NCI-H1694 treated with DMSO at 0.1 percent for 48 hours (cell line): ENCODE measurements at regions not wholly inside any gene's neighbourhood (a gene's known extent, or its start where the extent isn't known, plus 50 kb on each side); places are given as distances from the start of the nearest gene placed in this dataset.
A peak's percentile ranks its signal among the peaks of the same experiment; 100 is the strongest.

Source experiments
- DNase-seq: peaks from one replicate; lab custom pipeline; 2025; lab: John Stamatoyannopoulos, UW

- DNase-seq, result no peak
These were observed 53.8 kb upstream of the SGPP1 start for GRCh38 chr14:63781686-63782085.

- DNase-seq, result no peak
These were observed 55.0 kb upstream of the SGPP1 start for GRCh38 chr14:63782683-63783389.

DNA sequence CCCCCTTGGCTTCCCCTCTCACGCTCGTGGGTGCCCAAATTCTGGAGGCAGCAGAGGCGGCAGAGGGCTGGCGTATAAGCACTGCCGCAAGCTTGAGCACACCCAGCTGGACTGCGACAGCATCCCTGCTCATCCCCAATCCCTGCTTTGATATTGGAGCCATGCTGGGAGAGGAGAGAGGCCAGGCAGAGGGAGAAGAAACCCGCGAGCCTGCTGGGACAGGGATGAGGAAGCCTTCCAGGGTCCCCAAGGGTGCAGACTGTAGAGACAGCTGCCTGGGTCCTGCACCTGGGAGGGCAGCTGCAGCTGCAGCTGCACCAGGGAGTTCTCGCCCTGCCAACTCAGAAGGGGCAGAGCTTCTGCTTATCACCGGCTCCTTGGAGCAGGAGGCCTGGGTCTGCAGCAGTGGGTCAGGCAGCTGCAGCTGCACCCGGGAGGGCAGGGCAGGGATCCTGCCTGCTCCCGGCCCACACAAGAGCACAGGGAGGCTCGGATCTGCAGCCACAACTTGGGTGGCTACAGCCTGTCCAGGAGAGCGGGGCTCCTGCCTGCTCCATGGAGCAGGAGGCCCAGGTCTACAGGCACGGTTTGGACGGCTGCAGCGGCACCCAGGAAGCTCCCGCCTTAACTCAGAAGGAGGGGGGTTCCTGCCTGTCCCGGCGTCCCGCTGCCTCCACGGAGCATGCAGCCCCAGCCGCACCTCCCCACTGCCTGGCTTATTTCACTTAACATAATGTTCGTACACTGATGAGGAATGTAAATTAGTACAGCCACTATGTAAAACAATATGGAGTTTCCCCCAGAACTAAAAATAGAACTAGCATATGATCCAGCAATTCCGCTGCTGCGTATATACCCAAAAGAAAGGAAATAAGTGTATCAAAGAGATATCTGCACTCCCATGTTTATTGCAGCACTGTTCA is 60.4 kb upstream of the SGPP1 start:
- DNase-seq, result no peak

DNA sequence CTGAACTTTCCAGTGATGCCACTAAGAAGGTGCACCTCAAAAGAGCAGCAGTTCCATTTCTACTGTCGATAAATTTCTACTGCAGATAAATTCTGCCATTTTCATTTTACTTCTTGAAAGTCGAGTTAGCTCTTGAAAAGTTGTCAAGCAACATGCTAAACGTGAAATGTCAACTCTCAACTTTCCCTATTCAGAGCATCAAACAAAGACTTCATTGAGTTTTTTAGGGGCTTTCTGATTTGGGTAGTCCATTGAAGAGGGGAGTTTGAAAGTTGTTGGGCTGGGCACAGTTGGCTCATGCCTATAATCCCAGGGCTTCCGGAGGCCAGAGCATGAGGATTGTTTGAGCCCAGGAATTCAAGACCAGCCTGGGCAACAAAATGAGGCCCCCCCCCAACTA is 59.4 kb upstream of the SYNE2 start:
- no peak for DNase-seq

GRCh38 chr14:63795532-63795931 is 57.3 kb upstream of the SYNE2 start:
- DNase-seq, result no peak

- no peak for DNase-seq
These were observed 52.7 kb upstream of the SYNE2 start for GRCh38 chr14:63800083-63800482.

DNA sequence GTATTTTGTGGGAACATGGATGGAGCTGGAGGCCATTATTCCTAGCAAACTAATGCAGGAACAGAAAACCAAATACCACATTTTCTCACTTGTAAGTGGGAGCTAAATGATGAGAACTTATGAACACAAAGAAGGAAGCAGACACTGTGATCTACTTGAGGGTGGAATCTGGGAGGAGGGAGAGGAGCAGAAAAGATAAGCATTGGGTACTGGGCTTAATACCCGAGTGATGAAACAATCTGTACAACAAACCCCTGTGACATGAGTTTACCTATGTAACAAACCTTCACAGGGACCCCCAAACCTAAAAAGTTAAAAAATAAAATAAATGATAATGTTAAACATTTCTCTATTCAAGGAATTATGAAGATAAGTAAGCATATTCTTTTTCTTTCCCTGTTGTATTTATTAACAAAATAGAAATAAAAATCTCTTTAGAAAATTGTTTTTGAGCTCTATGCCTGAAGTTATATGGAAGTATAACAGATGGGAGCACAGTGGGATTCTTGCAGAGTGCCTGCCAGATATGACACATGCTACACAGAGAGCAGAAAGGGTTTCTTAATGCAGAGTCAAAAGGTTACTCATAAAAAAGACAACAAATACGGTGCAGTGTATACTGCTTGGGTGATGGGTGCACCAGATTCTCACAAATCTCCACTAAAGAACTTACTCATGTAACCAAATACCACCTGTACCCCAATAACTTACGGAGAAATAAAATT is 52.0 kb upstream of the SYNE2 start:
- DNase-seq, result peak; percentile 82
